Activated naive CD4-positive, alpha-beta T cell treated with Interleukin-2 at 50 U/mL for 16 hours (primary cell): ENCODE measurements at regions not wholly inside any gene's neighbourhood (a gene's known extent, or its start where the extent isn't known, plus 50 kb on each side); places are given as distances from the start of the nearest gene placed in this dataset.

ENCODE experiments used
- DNase-seq: peaks from one replicate; pipeline ENCODE4 v3.0.0-alpha.2; 2020

DNA sequence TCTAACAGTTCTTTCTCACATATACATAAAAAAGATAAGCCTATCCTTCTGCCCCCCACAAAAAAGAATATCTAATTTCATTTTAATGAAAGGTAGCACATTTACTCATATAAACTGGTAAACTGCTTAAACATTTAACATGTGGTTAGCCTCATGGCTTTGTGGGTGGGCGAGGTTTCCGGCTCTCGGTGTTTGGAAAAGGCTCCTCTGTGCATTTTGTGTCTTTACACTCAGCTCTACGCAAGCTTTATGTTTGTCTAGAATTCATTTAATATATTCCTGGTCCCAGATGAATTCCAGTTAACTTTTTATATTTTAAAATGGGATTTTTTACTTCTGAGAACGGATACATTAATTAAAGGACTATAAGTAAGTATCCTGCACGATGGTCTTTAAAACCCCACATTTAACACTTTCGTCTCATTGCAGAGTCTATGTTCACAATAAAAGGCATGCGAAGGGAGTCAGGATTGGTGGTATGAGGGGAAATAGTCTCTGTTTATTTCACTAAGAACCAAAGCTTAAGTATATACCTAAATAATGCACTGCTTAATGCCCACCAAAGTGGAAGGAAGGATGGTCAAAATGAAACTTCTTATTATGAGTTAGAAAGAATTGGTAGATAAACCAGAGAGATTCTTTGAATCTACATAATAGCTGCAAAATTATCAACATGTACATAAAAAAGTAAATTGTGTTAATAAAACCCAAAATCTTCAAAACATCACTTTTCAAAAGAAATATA lies 197.2 kb downstream of the CRPPA start:
- DNase-seq: peak; percentile 32

DNA sequence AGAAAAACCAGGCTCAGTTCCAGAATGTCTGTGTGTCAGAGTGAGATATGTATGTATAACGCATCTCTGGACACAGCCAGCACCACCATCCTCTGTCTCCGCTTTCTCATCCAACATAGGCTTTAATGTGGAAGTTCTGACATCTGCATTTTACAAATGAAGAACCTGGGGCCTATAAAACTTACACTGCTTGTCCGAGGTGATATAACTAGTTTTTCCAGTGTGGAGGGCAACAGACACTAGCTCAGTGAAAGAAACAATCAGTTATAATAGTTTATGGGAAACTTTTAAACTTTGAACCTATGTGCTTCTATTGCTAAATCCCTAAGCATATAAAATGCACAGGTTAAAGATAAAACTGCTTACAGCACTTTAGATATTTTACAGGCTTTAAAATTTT lies 208.7 kb downstream of the CRPPA start:
- no peak for DNase-seq

DNA sequence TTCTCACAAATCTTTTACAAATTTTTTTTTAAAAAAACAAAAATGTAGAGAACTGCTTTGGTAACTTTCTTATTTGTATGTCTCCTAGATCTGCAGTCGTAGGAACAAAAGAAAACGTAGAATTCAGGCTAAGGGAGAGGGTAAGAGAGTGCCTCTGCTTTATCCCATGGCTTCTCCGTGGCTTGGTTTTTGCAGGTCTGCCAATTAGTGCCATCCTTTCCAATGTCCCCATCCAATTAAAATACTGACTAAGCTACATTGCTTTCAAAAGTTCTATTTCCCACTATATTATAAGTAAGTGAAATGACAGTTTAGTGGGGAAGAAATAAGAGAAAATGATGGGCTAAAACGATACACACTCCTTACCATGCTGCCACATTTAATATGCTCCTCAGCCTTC lies 209.3 kb downstream of the CRPPA start:
- no peak for DNase-seq

DNA sequence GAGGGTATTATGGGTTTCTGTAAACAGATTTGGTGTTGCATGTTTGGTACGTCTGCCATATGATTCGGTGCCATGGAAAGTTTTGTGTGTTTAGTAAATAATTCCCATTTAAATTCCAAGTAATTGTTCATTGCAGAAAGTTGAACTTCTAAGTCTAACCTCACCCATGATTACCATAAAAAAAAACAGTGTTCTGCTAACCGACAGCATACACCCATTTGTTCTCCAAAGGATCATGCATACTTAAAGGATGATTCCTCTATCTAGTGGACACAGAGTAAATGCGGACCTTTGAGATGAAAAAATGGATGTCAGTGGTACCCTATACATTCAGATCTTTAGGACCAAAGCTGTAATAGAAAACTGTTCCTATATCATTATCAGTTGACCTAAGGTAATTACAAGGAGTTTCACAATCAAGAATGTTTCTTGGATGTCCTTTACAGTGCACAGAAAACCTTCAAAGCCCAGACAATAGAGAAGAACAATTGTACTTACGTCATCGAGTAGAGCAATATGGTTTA lies 209.9 kb downstream of the CRPPA start:
- DNase-seq: no peak

DNA sequence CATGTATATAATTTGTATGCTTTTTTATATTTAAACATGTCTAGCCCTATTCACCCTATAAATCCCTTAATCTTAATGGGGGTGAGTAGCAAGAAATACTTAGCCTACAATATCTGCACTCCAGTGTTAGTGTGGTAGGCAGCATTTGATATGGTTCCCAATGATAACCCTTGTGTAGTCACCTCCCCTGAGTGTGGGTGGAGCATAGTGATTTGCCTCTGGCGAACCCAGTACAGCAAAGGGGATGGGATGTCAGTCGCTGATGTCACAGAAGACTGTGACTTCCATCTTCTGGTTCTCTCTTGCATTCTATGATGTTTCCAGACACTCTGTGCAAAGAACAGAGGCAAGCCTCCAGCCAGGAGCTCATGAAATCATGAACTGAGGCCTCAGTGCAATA lies 211.2 kb downstream of the CRPPA start:
- DNase-seq: no peak

DNA sequence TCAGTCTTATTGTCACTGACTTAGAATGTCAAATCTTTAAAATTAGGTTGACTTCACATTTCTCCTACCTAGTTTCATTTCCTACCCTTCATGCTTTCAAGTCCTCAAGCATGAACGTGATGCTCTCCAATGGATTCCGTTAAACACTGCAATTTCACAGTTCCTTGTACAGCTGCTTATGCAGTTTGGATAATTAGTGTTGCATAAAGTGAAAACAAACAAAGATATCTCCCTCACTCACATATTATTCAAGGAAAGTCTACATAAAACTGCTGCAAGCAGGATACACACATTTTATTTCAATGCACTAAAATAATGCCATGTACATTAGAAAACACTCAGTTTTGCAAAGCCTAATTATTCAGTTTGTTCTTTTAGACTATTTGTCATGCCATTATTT lies 214.0 kb downstream of the CRPPA start:
- no peak for DNase-seq

DNA sequence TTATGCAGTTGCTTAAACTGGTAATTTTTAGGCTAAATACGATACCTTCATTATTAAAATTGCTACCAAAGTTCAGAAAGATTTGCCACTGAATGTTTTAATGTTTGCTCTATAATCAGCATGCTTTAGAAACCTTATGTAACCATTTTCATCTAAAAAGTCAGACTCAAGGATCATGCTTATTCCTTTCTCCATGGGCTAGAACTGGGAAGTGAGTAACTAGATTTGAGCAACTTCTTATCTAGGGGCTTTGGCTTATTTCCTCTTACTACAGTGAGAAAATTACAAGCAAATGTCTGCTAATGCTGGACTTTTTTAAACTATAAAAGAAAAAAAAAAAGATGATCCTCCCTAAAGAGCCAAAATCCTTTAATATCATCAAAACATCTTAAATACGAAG lies 215.9 kb downstream of the CRPPA start:
- DNase-seq: no peak

DNA sequence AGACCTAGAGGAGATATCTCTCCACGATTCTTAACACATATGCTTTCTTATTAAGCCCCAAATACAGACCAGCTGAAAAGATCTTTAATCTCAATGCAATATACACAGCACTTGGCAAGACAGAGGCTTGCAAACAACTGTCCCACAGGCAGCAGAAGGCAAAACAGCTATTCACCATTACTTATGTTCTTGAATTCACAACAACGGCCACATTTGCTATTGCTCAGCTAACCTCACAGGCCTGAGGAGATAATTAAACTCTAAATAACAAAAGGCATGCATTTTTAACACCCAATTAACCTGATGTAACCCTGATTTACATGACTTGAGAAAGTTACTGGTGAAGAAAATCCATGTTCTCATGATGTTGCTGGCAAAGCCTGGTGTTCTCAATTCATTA lies 216.4 kb downstream of the CRPPA start:
- no peak for DNase-seq

DNA sequence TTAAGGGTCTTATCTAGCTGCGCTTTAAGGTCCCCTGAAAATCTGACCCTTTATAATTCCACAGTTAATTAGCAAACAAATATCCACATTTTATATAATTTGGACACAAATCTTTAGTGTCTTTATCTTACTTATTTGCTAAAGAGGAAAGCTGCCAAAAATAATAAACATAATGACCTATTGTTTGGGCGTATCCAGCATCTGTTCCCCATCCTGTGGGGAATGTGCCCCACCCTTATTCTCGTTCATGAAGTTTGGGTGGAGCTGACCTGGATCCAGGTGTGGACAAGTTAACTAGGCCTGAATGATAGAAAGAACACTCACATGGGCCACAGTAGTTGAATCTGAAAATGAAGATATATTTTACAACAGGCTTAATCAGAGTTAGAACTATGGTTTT lies 218.3 kb downstream of the CRPPA start:
- no peak for DNase-seq

DNA sequence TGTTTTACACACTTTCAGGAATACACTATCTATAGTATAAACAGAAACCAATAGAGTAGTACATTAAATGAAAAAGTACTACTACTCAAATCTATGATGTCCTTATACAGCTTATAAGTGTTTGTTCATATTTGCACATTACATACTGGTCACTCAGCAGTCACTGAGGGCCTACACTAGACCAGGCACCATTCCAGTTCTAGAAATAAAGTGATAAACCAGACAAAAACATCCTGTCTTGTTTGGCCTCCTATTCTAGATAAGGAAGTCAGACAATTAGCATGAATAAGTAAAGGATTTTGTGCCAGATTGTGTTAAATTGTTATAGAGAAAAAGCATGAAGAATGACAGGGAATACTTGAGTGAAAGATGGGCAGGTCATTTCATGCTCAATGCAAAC lies 219.0 kb downstream of the CRPPA start:
- no peak for DNase-seq

DNA sequence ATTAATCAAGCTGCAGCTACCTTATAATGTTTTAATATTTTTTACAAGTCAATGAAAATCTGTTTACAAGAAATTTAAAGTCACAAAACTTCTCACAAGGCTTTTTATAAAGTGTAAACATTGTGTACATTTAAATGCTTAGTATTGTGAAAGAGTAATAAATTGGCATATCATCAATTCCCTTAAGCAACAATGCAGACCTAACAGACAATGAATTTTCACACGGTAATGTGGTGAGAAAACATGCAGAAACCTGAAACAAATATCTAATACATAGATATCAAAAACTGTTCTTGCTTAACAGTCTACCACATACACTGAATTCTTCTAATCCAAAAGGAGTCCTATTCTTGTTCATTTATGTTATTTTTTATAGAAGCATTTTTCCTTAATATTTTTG lies 220.7 kb downstream of the CRPPA start:
- DNase-seq: no peak

DNA sequence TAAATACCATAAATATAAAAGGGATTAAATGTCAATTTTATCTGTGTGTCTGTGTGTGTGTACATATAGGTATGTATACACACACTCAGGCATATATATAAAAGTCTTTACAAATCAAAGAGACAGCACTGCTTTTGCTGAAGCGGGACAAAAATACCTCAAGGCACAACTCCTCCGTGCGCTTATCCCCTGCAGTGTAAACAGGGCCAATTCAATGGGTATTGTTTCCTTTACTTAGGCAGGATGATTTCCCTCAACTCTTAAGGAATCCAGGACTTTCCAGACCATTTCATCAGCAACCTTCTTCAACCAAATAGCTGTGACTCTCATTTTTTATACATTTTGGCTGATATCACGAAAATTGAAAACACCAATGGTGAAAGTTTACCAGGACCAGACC lies 227.7 kb downstream of the CRPPA start:
- no peak for DNase-seq

DNA sequence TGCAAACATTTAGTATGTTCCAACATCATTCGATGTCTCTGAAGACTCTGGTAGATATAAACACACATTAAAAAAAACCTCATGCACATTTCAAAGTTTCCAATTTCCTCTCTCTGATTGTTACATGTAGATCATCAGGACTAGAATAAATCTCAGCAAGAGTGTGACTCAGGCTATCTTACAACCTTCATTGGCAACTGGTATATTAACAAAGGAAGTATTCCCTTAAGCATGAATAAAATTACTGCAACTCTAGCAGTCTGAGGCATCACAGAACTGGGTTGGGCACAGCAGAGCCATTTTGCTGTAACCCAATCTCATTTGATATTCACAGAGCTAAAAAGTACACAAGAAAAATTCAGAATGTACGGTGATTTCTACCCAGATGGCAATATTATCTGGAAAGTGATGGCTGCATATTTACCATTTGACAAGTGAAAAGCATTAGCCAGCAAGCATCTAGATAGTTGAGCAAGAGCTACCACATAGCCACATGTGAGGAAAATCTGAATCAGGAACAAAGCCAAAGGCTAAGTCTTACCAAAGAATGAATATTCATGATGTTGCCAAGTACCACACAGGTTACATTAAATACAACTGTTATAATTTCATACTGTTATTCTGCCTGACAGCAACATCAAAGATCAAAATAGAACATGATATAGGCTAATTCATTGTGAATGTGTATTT lies 232.2 kb downstream of the CRPPA start:
- no peak for DNase-seq

DNA sequence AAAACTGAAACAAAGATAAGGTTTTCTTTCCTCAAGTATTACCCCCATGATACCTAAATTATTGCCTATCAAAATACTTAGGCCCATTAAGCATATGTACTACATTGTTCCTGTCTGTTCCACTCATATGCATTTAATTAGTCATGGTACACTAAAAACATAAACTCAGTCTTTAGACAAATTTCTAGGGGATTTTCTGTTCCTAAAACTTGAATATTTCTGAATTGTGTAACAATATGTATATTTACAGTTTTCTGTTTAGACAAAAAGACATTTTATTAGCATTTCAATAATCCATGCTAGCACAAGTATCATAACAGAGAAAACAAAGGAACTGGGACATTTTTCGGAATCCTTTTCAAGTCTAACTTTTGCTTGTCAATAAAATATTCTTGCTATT lies 234.2 kb downstream of the CRPPA start:
- DNase-seq: no peak

DNA sequence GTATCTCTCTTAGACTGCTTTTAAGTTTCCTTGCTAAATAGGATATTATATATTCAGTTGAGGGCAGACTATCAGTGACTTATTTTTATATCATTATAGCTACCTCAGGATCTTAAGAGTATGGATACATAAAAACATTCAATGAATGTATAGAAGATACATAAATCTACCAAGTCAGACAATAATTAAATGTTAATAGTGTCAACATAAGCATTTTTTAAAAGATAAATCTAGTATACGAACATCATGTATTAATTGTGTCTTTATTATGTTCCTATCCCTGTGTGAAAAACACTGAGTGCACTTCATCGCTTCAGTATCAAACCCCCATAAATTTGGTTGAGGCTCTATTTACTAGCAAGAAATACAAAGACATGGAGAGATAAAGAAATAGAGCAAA lies 242.8 kb downstream of the CRPPA start:
- no peak for DNase-seq

DNA sequence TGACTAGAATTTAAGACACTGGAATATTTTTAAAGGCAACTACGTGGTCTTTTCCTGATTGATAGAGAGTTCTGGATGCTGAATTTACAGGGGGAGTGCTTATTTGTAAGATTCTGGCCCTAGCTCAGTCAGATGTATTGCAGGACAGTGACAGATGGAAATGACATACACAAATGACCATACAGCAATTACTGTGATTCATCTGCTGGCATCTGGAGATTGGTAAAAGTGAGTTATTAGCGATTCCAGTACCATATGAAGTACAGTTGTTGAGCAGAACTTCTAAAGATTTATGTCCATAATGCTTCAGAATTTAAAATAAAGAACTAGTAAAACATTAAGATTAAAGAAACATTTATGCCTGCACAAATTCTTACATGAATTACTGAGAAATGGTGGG lies 243.2 kb downstream of the CRPPA start:
- DNase-seq: no peak

DNA sequence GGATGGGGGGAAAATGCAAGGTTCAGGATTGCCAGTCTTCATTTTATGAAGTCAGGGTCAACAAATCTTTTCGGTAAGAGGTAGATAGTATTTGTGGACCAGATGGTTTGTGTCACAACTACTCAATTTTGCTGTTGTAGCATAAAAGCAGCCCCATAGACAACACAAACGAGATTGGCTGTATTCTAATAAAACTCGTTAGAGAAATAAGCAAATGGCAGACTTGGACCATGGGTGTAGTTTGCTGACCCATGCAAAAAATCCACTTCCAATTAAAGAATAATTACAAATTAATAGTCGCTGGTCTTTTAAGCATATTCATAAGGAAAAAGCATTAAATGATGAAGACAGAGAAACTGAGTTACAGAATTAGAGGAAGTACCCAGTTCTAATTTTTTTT lies 247.1 kb downstream of the CRPPA start:
- no peak for DNase-seq

DNA sequence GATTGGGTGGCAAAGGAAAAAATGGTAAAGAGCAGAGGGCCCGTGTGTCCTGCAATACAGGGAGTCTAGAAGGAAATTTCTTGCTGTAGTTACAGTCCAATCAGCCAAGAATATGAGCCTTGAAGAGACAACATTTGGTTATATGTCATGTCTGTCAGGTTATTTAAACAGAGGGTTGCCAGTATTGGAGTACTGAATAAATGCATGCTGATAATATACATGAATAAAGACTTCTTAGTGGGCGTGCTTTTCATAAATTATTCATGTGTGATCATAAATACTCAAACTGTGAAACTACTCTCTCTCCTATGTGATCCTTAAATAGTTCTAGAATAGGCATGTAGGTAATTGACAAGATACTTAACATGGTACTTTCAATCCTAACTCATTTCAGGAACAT lies 249.0 kb downstream of the CRPPA start:
- DNase-seq: no peak

DNA sequence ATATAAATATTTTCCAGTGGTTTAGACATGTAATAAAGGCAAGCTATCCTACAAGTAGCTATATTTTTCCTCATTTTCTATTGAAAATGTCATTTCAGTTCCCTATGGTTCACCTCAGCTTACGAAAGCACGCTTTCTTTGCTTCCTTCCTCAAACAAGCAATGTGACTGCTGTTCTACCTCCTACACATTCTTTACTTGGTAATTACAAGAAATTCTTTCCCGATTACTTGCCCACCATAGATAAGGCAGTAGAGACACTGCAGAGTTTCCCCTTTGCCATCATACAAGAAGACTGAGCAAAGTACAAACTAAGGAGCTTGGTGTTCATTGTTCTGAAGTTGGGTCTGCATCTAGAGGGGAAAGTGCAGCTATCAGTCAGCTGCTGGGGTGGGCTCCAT lies 249.4 kb downstream of the CRPPA start:
- DNase-seq: no peak

DNA sequence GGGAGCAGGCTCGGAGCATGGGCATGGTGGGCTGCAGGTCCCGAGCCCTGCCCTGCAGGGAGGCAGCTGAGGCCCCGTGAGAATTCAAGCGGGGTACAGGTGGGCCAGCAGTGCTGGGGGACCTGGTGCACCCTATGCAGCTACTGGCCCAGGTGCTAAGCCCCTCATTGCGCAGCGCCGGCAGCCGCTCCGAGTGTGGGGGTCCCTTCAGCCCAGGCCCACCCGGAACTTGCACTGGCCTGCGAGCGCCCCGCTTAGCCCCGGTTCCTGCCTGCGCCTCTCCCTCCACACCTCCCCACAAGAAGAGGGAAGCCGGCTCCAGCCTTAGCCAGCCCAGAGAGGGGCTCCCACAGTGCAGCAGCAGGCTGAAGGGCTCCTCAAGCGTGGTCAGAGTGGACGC lies 250.7 kb downstream of the CRPPA start:
- DNase-seq: no peak

DNA sequence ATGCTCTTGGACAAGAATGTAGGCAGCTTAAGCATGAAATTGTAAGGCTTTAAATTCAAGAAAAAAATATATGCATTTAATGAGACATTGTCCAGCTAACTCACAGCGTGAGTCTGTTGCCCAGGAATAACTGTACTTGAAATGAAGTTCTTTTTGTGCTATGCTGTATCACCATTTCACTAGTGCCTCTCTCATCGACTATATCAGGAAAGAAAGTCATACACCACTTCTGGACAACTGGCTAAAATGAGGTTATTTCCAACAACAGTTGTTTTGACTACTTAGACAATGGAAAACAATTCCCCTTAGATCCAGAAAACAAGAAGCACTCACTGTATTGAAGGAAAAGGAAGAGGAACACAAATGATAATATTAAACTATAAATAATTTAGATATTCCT lies 251.8 kb downstream of the CRPPA start:
- no peak for DNase-seq

DNA sequence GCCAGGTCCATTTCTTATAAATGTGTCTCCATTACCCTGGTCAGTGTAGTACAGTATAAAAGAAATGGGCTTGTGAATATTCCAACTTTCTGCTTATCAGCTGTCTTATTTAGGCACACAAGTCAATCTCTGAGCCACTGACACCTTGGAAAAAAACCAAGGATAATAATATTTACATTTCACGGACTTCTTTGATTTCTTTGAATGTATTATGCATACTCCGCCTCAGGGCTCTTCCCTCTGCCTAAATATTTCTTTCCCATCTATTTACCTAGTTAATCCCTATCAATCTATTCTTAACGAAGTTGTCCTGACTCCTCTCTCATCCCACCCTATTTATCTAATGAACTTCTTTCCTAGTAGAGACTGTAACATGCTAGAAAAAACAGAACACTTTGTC lies 253.8 kb downstream of the CRPPA start:
- DNase-seq: no peak

DNA sequence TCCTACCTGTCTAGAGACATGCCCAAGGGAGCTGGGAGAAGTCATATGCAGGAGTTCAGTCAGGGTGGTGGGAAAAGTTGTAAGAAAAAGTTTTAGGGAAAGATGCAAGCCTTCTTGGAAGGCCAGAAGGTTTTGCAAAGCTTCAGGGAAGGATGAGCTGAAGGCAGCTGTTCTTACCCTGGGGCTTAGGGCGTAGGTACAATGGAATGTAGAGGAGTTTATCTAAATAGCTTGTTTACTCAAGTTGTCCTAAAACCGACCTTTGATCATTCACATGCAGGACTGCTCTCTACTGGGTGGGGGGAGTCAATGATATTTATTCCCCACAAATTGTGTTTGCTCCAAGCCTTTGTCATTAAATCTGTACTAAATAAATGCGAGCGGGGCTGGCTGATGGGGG lies 277.0 kb downstream of the CRPPA start:
- DNase-seq: no peak

DNA sequence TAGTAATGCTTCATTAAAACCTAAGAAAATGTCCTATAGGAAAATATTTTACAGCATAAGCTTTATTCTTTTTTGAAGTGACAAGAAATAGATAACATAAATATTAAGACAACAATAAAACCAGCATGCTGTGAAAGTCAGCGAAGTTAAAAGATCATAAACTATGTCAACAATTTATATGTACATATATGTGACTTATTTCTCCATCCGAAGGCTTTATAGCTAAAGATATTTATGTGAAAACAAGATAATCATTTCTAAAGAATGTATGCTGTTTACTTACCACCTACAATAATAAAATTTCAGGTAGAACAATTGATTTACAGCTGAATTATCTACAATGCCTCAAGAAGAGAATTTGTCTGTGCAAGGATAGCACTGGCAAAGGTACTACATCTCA lies 283.4 kb downstream of the CRPPA start:
- no peak for DNase-seq

DNA sequence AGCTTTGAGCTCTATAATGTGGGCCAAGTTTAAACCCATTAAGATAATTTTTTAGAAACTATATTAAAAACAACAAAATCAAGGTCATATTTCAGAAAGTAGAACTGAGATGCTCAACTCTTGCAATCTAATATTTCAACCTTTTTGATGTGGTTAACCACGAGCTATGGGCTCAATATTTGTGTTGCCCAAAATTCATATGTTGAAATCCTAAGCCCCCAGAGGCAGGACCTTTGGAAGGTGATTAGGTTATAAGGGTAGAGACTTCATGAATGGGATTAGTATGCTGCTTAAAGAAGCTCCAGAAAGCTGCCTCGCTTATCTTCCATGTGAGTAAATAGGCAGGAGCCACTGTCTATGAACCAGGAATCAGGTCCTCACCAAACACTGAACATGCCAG lies 284.4 kb downstream of the CRPPA start:
- DNase-seq: no peak
